ENCODE measurements at regions not wholly inside any gene's neighbourhood (a gene's known extent, or its start where the extent isn't known, plus 50 kb on each side); places are given as distances from the start of the nearest gene placed in this dataset.
"Not testable (repeated sequence)": the region's sequence is repeated elsewhere in the genome, so short reads cannot be mapped to it uniquely, and the experiment has no call there.

GRCh38 chr3:26029321-26029720 is 239.4 kb downstream of the OXSM start:
- TF ChIP-seq ZNF274 (IDR thresholded peaks at IDR 0.05; ENCODE audit: low read depth, low read length): no peak
- no peak overlapping the region for H3K4me3 ChIP-seq (ENCODE audit: low read length)

DNA sequence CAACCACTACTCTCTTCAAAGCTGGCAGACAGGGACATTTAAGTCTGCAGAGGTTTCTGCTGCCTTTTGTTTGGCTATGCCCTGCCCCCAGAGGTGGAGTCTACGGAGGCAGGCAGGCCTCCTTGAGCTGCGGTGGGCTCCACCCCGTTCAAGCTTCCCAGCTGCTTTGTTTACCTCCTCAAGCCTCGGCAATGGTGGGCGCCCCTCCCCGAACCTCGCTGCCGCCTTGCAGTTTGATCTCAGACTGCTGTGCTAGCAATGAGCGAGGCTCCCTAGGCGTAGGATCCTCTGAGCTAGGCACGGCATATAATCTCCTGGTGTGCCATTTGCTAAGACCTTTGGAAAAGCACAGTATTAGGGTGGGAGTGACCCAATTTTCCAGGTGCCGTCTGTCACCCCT is 252.2 kb downstream of the OXSM start:
- not testable (repeated sequence) for H3K4me3 ChIP-seq (ENCODE audit: low read length)

DNA sequence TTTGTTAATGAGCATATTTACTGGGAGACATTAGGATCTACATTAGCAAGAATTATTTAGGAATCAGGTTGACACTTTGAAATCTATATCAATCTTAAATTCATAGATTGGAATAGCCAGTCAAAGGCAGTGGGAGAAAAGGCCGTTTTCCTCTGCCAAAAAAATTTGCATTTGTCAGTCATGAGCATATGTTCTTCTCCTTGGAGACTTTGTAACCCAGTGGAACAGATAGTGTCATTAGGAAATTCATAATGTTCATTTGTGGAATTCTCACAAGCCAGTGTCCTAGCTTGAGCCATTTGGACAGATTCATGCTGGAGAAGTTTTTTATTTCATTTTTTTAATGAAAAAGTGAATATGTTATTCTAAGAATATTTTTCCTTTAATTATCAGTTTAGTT is 260.1 kb downstream of the OXSM start:
- TF ChIP-seq ZNF274 (IDR thresholded peaks at IDR 0.05; ENCODE audit: low read depth, low read length): no peak
- H3K4me3 ChIP-seq (ENCODE audit: low read length): no peak overlapping the region

DNA sequence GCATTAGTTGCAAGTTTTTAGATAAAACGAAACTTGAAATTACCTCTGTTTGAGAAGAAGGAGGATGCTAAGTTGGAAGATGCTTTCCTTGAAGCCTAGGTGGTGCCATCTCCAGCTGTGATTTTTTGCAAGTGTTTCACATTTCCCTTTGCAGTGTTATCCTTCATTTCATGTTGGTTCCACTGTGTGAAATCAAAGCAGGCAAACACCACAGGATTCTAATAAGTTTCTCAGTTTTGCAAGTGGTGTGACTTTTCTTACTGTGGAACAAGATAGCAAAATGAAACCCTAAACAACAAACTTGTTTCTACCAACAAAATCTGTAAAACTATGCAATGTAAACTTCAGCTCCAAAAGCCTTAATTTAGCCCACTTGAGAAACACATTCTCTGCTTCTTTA is 260.9 kb downstream of the OXSM start:
- TF ChIP-seq ZNF274 (IDR thresholded peaks at IDR 0.05; ENCODE audit: low read depth, low read length): no peak
- no peak overlapping the region for H3K4me3 ChIP-seq (ENCODE audit: low read length)

GRCh38 chr3:26058901-26059321 is 269.0 kb downstream of the OXSM start:
- H3K4me3 ChIP-seq (ENCODE audit: low read length): no peak overlapping the region
- TF ChIP-seq ZNF274 (IDR thresholded peaks at IDR 0.05; ENCODE audit: low read depth, low read length): no peak

GRCh38 chr3:26061947-26062346 is 272.1 kb downstream of the OXSM start:
- TF ChIP-seq ZNF274 (IDR thresholded peaks at IDR 0.05; ENCODE audit: low read depth, low read length): no peak

DNA sequence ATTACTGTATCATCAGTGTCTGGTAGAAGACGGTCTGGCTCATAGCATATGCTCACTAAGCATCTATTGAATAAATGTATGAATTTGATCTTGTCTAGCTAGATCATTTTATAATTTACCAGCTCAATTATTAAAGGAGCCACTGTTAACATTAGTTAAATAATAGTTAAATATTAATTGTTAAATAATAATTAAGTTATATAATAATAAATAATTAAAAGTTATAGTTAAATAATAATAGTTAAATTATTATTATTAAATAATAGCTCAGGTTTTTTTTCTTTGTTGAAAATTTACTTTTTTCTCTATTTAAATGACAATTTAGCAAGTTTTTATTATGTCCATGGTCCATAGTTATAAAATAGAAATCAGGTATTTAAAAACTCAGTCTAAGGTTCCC is 274.4 kb downstream of the OXSM start:
- TF ChIP-seq ZNF274 (IDR thresholded peaks at IDR 0.05; ENCODE audit: low read depth, low read length): no peak
- H3K4me3 ChIP-seq (ENCODE audit: low read length): no peak overlapping the region

More at GRCh38 chr3:26061947-26062346, 272.1 kb downstream of the OXSM start:
- no peak overlapping the region for H3K4me3 ChIP-seq (ENCODE audit: low read length)

DNA sequence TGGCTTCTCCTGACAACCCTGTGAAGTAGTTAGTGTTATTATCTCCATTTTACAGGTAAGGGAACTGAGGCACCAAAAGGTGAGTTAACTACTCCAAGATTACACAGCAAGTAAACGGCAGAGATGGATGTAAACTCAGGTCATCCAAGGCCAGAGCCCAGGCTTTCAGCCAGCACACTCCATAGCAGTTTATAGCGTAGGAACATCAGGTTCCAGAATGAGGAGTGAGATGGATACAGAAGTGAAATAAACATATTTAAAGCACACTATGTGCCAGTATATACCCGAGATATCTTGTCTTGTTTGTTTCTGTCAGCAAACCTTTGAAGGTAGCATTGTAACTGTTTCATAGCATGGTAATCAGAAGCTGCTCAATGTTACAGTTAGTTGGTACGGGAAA is 279.0 kb downstream of the OXSM start:
- no peak for TF ChIP-seq ZNF274 (IDR thresholded peaks at IDR 0.05; ENCODE audit: low read depth, low read length)
- no peak overlapping the region for H3K4me3 ChIP-seq (ENCODE audit: low read length)

DNA sequence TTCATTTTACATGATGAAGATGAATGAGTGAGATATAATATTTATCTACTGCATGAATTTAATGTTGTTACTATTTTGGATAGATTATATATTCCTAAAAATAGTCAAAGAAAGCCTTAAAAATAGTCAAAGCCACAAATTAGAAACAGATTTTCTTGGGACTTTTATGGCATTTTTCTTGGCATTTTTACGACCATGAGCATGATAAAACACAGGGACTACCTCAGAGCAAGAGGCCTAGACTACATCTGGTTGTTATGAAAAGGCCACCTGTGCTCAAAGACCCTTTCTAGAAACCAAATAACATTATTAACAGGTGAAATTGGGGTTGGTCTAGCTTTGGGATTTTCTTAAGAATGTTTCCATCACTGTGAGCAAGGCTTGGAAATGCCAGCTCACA is 281.0 kb downstream of the OXSM start:
- TF ChIP-seq ZNF274 (IDR thresholded peaks at IDR 0.05; ENCODE audit: low read depth, low read length): no peak
- H3K4me3 ChIP-seq (ENCODE audit: low read length): no peak overlapping the region

DNA sequence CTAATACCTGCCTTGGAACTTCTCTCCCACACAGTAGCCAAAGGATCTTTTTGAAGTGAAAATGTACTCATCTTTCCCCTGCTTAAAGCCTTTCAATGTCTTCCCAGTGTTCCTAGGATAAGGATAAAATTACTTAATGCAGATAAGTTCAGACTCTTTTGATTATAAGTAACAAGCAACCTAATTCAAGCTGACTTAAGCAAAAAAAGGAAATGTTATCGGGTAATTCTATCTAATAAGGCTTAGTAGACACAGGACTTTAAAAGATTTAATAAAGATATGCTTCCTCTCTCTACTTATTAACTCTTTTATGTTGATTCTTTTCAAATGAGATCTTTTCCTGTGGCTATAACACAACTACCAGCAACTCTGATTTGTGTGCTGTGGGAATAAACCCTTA is 284.2 kb downstream of the OXSM start:
- no peak for TF ChIP-seq ZNF274 (IDR thresholded peaks at IDR 0.05; ENCODE audit: low read depth, low read length)
- H3K4me3 ChIP-seq (ENCODE audit: low read length): no peak overlapping the region

- no peak overlapping the region for H3K4me3 ChIP-seq (ENCODE audit: low read length)
- TF ChIP-seq ZNF274 (IDR thresholded peaks at IDR 0.05; ENCODE audit: low read depth, low read length): no peak
These were observed 288.6 kb downstream of the OXSM start for GRCh38 chr3:26078539-26078938.

- no peak overlapping the region for H3K4me3 ChIP-seq (ENCODE audit: low read length)
- no peak for TF ChIP-seq ZNF274 (IDR thresholded peaks at IDR 0.05; ENCODE audit: low read depth, low read length)
These were observed 291.3 kb downstream of the OXSM start for GRCh38 chr3:26081166-26081565.

DNA sequence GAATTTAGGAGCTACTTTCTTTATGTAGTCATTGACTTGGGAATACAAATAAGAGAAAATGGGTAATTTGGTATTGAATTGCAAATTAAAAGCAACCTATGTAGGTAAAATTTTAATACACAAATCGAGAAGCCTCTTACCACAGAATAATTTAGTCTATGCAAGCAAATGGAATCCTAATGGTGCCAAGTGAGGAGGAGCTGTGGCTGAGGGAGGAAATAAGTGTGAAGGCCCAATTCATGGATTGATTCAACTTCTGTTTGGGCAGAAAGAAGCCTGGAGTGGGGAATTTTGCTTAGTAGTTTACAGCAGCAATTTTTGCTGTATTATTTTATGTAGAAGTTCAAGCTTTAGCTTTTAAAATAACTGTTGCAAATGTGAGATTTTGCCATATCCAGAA is 291.9 kb downstream of the OXSM start:
- no peak for TF ChIP-seq ZNF274 (IDR thresholded peaks at IDR 0.05; ENCODE audit: low read depth, low read length)

DNA sequence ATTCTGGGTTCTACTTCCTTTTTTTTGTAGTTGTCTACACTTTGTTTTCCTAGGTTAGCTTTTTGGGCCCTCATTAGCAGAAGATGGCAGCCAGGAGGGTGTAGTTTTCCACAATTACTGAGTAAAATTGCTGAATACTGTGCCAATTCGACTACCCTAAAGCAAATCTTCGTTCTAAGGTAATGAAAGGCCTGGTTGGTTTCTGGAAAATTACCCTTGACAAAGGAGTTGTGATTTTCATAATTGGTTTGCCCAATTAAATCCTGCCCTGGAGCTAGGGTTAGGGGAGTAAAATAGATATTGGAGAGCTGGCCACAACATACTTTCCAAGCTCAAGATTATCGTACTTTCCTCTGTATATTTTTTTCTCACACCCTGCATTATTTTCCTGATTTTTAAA is 293.0 kb downstream of the OXSM start:
- TF ChIP-seq ZNF274 (IDR thresholded peaks at IDR 0.05; ENCODE audit: low read depth, low read length): no peak
- H3K4me3 ChIP-seq (ENCODE audit: low read length): no peak overlapping the region

More for the DNA sequence above, 291.9 kb downstream of the OXSM start:
- H3K4me3 ChIP-seq (ENCODE audit: low read length): no peak overlapping the region

- H3K4me3 ChIP-seq (ENCODE audit: low read length): no peak overlapping the region
- no peak for TF ChIP-seq ZNF274 (IDR thresholded peaks at IDR 0.05; ENCODE audit: low read depth, low read length)
These were observed 294.7 kb downstream of the OXSM start for GRCh38 chr3:26084629-26085028.

GRCh38 chr3:26087751-26088150 is 297.9 kb downstream of the OXSM start:
- TF ChIP-seq ZNF274 (IDR thresholded peaks at IDR 0.05; ENCODE audit: low read depth, low read length): no peak
- no peak overlapping the region for H3K4me3 ChIP-seq (ENCODE audit: low read length)

DNA sequence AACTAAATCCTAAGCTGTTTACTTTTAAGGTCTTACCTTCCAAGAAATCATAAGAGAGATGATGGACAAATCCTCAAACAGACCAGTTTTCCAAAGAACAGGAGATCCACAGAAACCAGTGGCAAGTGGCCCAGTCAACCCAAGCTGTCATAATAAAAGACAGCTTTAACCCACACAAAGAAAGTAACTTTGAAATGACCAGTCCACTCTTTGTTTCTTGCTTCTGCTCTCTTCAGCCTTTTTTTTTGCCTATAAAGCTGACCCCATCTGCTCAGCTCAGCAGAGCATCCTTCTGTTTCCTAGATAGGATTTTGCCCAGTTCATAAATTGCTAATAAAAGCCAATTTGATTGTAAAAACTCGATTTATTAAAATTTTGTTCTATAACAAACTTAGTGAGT is 299.4 kb downstream of the OXSM start:
- TF ChIP-seq ZNF274 (IDR thresholded peaks at IDR 0.05; ENCODE audit: low read depth, low read length): no peak
- H3K4me3 ChIP-seq (ENCODE audit: low read length): no peak overlapping the region

Measured in GM08714 (cell line).